SK-N-SH (cell line): ENCODE measurements at regions not wholly inside any gene's neighbourhood (a gene's known extent, or its start where the extent isn't known, plus 50 kb on each side); places are given as distances from the start of the nearest gene placed in this dataset.
"Not testable (repeated sequence)": the region's sequence is repeated elsewhere in the genome, so short reads cannot be mapped to it uniquely, and the experiment has no call there.

Experiments used
- CTCF ChIA-PET: fragments of 300-600, 350-600 bp; formaldehyde crosslinking; extraction: SDS; loops from one replicate; lab custom pipeline; 2021; lab: Yijun Ruan, JAX
- POLR2A ChIA-PET: fragments of 350-600 bp; sonication (Branson Sonifier 250); formaldehyde crosslinking; extraction: SDS; loops from one replicate; lab custom pipeline; 2020; ENCODE audit warnings: antibody characterized with exemption, inconsistent platforms; lab: Yijun Ruan, JAX
- DNase-seq: peaks from one replicate; pipeline ENCODE4 v3.0.0; 2012
- H2AFZ ChIP-seq: fragments of 200-600 bp; sonication (generic); 2 replicates; pipeline ENCODE4 v1.8.1; 2016; ENCODE audit warnings: antibody characterized with exemption, mild to moderate bottlenecking, low read depth
- H3F3A ChIP-seq: fragments of 200-600 bp; sonication (generic); replicated peaks from 2 replicates; pipeline ENCODE3; 2016; ENCODE audit warnings: antibody characterized with exemption, mild to moderate bottlenecking; ENCODE audit not compliant: insufficient read depth
- H3K27ac ChIP-seq, 2 experiments: fragments of 200-500 bp in 1 of 2; fragments of 200-600 bp in 1 of 2; sonication (Bioruptor generic) in 1 of 2; sonication (generic), shearing (Covaris generic) in 1 of 2; 2 replicates each; pipeline versions ENCODE4 v1.5.1 to v1.6.1; 2014 to 2016; ENCODE audit warnings: low read depth in 2 of 2, inconsistent platforms in 1 of 2, low read length in 1 of 2, mild to moderate bottlenecking in 1 of 2, mixed read lengths in 1 of 2
- H3K27me3 ChIP-seq: fragments of 200-600 bp; sonication (generic), shearing (Covaris generic); 2 replicates; pipeline ENCODE4 v1.6.1; 2016; ENCODE audit warnings: mixed run types; ENCODE audit not compliant: insufficient read depth
- H3K36me3 ChIP-seq, 2 experiments: fragments of 200-500 bp in 1 of 2; fragments of 200-600 bp in 1 of 2; sonication (Bioruptor generic) in 1 of 2; sonication (generic) in 1 of 2; replicated peaks in 1 of 2; 2 replicates each; pipeline versions ENCODE3 to v1.5.1; 2014 to 2016; ENCODE audit warnings: low read length in 1 of 2, mild to moderate bottlenecking in 1 of 2; ENCODE audit not compliant: insufficient read depth in 2 of 2, control insufficient read depth in 1 of 2
- H3K4me1 ChIP-seq, 2 experiments: fragments of 200-500 bp in 1 of 2; fragments of 200-600 bp in 1 of 2; sonication (Bioruptor generic) in 1 of 2; sonication (generic), shearing (Covaris generic) in 1 of 2; 2 replicates each; pipeline versions ENCODE4 v1.5.1 to v1.6.1; 2014 to 2016; ENCODE audit warnings: low read depth in 1 of 2, low read length in 1 of 2, mixed run types in 1 of 2; ENCODE audit not compliant: insufficient read depth in 2 of 2, control insufficient read depth in 1 of 2
- H3K4me2 ChIP-seq: fragments of 200-600 bp; sonication (generic), shearing (Covaris generic); 2 replicates; pipeline ENCODE4 v1.6.1; 2017; ENCODE audit warnings: mixed run types
- H3K4me3 ChIP-seq, 2 experiments: fragments of 200-500 bp in 1 of 2; fragments of 200-600 bp in 1 of 2; sonication (Bioruptor generic) in 1 of 2; sonication (generic), shearing (Covaris generic) in 1 of 2; 2 replicates each; pipeline versions ENCODE4 v1.5.1 to v1.8.1; 2014 to 2016; ENCODE audit warnings: low read depth in 2 of 2, inconsistent platforms in 1 of 2, low read length in 1 of 2, mild to moderate bottlenecking in 1 of 2, mixed read lengths in 1 of 2, moderate library complexity in 1 of 2
- H3K79me2 ChIP-seq: fragments of 200-600 bp; sonication (generic); 2 replicates; pipeline ENCODE4 v1.8.1; 2017; ENCODE audit warnings: mild to moderate bottlenecking; ENCODE audit not compliant: insufficient read depth
- H3K9ac ChIP-seq: fragments of 200-600 bp; sonication (generic); 2 replicates; pipeline ENCODE4 v1.6.1; 2017; ENCODE audit warnings: mixed run types
- H3K9me2 ChIP-seq: fragments of 200-600 bp; sonication (generic); 2 replicates; pipeline ENCODE4 v1.6.1; 2017; ENCODE audit warnings: mixed run types
- H3K9me3 ChIP-seq: fragments of 200-600 bp; sonication (generic); 2 replicates; pipeline ENCODE4 v1.6.1; 2017; ENCODE audit warnings: mixed run types, mild to moderate bottlenecking, moderate library complexity
- H4K20me1 ChIP-seq: fragments of 200-600 bp; sonication (generic); 2 replicates; pipeline ENCODE4 v1.6.1; 2017; ENCODE audit warnings: mild to moderate bottlenecking, mixed run types; ENCODE audit not compliant: insufficient read depth
- CHD2 ChIP-seq: fragments of 150-350 bp; IDR thresholded peaks from 2 replicates; pipeline ENCODE4 v1.6.1; 2018; ENCODE audit warnings: low read length; ENCODE audit not compliant: partially characterized antibody
- EP300 ChIP-seq, 2 experiments: IDR thresholded peaks; 2 replicates each; pipeline versions ENCODE4 v1.4.0 to v1.6.1; 2012; ENCODE audit warnings: borderline replicate concordance in 1 of 2, low read depth in 1 of 2, low read length in 1 of 2
- GABPA ChIP-seq: IDR thresholded peaks from 2 replicates; pipeline ENCODE4 v1.4.0; 2012; ENCODE audit warnings: low read depth, mild to moderate bottlenecking
- MEF2A ChIP-seq: IDR thresholded peaks from 2 replicates; pipeline ENCODE4 v1.4.0; 2012; ENCODE audit warnings: low read depth, borderline replicate concordance
- MXI1 ChIP-seq: IDR thresholded peaks from 2 replicates; pipeline ENCODE4 v1.6.1; 2012; ENCODE audit warnings: mild to moderate bottlenecking, low read depth, low read length, improper control_type of control experiment
- NFIC ChIP-seq: IDR thresholded peaks from 2 replicates; pipeline ENCODE4 v1.4.0; 2012; ENCODE audit warnings: borderline replicate concordance
- POLR2AphosphoS5 ChIP-seq: IDR thresholded peaks from 2 replicates; pipeline ENCODE4 v1.6.1; 2012; ENCODE audit warnings: low read depth, low read length
- RAD21 ChIP-seq: IDR thresholded peaks from 2 replicates; pipeline ENCODE4 v1.6.1; 2012; ENCODE audit warnings: mild to moderate bottlenecking, low read length
- RFX5 ChIP-seq: IDR thresholded peaks from 2 replicates; pipeline ENCODE4 v1.6.1; 2012; ENCODE audit warnings: mild to moderate bottlenecking, improper control_type of control experiment, low read length
- SMC3 ChIP-seq: IDR thresholded peaks from 2 replicates; pipeline ENCODE4 v1.6.1; 2012; ENCODE audit warnings: low read depth, low read length, improper control_type of control experiment
- WGBS: methylation state at CpG from one replicate; pipeline ENCODE4 v1.1.6; 2017; ENCODE audit warnings: low lambda C conversion rate; 5-methylcytosine and 5-hydroxymethylcytosine counted together
- TF ChIP-seq, protein P1 (sequence below): IDR thresholded peaks from 2 replicates; pipeline ENCODE4 v1.6.1; 2012; ENCODE audit warnings: mild to moderate bottlenecking, low read depth, low read length, moderate library complexity
- TF ChIP-seq, protein P2 (sequence below): IDR thresholded peaks from 2 replicates; pipeline ENCODE4 v1.4.0; 2012; ENCODE audit warnings: low read depth, borderline replicate concordance

DNA sequence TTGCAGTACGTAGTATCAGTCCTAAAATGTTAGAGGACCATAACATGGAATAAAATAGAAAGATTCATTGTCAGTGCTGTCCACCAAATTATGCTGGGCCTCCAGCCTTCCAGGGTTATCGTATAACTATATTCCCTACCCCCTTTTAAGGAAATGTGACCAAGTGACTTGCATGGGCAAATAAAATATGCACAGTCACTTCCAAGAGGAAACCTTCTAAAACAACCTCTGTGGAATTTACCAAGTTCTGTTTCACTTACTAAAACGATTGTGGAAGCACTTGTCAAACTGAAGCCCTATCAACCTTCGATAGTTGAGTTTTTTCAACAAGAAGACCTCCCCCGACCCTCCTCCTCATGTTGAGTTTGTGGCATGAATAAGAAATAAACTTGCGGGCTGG is 345.4 kb upstream of the C16orf82 start:
- H3K9ac ChIP-seq, result no peak overlapping the region
- no peak overlapping the region for H3K27ac ChIP-seq
- no peak overlapping the region for H3K4me2 ChIP-seq
- no peaks in the 10 kb centered on the region for H3K36me3 ChIP-seq
- H2AFZ ChIP-seq, result no peak overlapping the region
- H3K27me3 ChIP-seq, result no peaks in the 10 kb centered on the region
- no peaks in the 10 kb centered on the region for H3K79me2 ChIP-seq
- no peaks in the 10 kb centered on the region for H3K4me1 ChIP-seq
- POLR2A ChIA-PET, result no interaction called here
- no peak for DNase-seq
- TF ChIP-seq SMC3 (no peak), MEF2A (no peak), MXI1 (no peak), NFIC (no peak), GABPA (no peak), RAD21 (no peak), CHD2 (no peak), POLR2AphosphoS5 (no peak), RFX5 (no peak), EP300 (IDR thresholded peaks at IDR 0.05; ENCODE audit: borderline replicate concordance in 1 of 2, low read depth in 1 of 2, low read length in 1 of 2) (no peak)
- TF ChIP-seq, protein P1, sequence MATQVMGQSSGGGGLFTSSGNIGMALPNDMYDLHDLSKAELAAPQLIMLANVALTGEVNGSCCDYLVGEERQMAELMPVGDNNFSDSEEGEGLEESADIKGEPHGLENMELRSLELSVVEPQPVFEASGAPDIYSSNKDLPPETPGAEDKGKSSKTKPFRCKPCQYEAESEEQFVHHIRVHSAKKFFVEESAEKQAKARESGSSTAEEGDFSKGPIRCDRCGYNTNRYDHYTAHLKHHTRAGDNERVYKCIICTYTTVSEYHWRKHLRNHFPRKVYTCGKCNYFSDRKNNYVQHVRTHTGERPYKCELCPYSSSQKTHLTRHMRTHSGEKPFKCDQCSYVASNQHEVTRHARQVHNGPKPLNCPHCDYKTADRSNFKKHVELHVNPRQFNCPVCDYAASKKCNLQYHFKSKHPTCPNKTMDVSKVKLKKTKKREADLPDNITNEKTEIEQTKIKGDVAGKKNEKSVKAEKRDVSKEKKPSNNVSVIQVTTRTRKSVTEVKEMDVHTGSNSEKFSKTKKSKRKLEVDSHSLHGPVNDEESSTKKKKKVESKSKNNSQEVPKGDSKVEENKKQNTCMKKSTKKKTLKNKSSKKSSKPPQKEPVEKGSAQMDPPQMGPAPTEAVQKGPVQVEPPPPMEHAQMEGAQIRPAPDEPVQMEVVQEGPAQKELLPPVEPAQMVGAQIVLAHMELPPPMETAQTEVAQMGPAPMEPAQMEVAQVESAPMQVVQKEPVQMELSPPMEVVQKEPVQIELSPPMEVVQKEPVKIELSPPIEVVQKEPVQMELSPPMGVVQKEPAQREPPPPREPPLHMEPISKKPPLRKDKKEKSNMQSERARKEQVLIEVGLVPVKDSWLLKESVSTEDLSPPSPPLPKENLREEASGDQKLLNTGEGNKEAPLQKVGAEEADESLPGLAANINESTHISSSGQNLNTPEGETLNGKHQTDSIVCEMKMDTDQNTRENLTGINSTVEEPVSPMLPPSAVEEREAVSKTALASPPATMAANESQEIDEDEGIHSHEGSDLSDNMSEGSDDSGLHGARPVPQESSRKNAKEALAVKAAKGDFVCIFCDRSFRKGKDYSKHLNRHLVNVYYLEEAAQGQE, result no peak
- TF ChIP-seq, protein P2, sequence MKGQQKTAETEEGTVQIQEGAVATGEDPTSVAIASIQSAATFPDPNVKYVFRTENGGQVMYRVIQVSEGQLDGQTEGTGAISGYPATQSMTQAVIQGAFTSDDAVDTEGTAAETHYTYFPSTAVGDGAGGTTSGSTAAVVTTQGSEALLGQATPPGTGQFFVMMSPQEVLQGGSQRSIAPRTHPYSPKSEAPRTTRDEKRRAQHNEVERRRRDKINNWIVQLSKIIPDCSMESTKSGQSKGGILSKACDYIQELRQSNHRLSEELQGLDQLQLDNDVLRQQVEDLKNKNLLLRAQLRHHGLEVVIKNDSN, result no peak
- H3K9me3 ChIP-seq, result no peaks in the 10 kb centered on the region
- H4K20me1 ChIP-seq, result no peaks in the 10 kb centered on the region
- H3K9me2 ChIP-seq, result no peaks in the 10 kb centered on the region
- no peaks in the 10 kb centered on the region for H3F3A ChIP-seq
- CTCF ChIA-PET, result no interaction called here
- 25% methylated on average over 6 of the region's 6 CpGs for WGBS
- no peak overlapping the region for H3K4me3 ChIP-seq

GRCh38 chr16:26721957-26722356 is 344.8 kb upstream of the C16orf82 start:
- H3K27ac ChIP-seq, CTCF ChIA-PET, H3F3A ChIP-seq, POLR2A ChIA-PET, H3K27me3 ChIP-seq, H3K36me3 ChIP-seq, H3K9ac ChIP-seq, H3K4me1 ChIP-seq, H2AFZ ChIP-seq, H3K79me2 ChIP-seq, H3K9me2 ChIP-seq, H3K9me3 ChIP-seq, H4K20me1 ChIP-seq, H3K4me2 ChIP-seq, DNase-seq, H3K4me3 ChIP-seq: not testable (repeated sequence)
- WGBS, result 92% methylated on average over 3 of the region's 3 CpGs
